ACHN (cell line): ENCODE measurements at regions not wholly inside any gene's neighbourhood (a gene's known extent, or its start where the extent isn't known, plus 50 kb on each side); places are given as distances from the start of the nearest gene placed in this dataset.

Source experiments
- DNase-seq: peaks from one replicate; pipeline ENCODE4 v3.0.0-alpha.2; 2015
- in situ Hi-C: cut with HindIII; loops from 2 replicates; pipeline ENCODE4 v1.10.0; 2017; ENCODE audit warnings: low sequenced_read_pairs, low pct_ligation_motif_present, low pct_unique_long_range_greater_than_20kb

DNA sequence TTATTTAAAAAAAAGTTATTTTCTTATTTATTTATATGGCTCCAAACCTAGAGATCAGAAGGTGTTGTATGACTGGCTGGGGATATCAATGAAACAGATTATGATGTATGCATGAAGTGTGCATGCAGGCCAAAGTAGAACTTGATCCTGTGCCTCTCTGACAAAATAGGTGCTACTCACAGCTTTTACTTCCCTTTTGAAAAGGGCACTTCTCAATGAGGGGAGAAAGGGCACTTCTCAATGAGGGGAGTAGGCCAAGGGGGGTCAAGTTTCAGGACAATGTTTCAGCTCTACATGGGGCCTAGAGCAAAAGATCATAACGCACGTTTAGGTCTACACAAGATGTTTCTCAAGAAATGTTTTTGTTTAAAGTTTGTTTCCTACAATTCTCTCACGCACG is 397.5 kb downstream of the ETS1 start:
- DNase-seq: no peak
- in situ Hi-C loops: no loop called here

DNA sequence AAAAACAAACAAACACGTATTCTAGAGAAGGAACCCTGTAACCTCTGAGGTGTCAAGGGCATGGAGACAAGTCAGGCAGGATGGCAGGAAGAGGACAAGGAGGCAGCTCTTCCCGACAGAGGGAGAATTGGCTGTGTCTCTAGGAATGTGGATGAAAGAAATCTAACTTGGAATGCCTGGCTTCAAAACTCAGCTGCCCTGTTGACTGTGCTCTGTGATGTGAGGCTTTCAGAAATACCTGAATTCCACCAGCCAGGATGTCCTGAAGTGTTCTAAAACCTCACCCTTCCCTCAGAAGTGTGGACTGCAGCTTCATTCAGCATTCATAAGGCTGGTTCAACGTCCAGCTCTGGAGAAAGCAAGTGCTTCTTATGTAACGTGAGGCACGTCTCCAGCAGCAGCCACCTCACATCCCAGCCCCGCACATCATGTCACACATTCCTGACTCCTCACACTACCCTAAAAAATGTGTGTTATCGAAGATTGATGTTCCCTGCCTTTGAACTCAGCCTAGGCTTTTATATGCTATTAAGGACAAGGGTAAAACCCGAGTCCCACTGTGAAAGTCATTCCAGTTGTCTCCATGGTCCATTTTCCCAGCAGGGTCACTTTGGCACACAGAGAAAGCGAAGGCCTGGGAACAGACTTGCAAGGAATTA is 398.9 kb downstream of the ETS1 start:
- no peak for DNase-seq
- in situ Hi-C loops: no loop called here

DNA sequence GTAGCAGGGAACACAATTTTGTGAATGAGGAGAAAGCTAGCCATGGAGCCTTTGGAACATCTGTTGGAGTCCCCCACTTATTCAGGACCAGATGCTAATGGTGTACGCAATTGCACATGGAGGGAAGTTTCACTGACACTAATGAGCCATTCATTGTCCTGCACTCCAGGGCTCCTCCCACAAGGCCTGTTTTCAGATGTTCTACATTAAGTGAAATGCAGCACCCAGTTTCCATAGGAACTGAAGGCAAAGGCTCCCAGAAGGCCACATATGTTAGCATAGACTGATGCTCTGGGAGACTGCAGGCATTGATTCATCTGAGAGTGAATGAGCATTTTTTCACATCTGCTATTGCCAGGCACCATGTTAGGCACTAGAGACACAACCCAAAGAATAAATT is 399.5 kb downstream of the ETS1 start:
- no peak for DNase-seq
- in situ Hi-C loops: no loop called here

DNA sequence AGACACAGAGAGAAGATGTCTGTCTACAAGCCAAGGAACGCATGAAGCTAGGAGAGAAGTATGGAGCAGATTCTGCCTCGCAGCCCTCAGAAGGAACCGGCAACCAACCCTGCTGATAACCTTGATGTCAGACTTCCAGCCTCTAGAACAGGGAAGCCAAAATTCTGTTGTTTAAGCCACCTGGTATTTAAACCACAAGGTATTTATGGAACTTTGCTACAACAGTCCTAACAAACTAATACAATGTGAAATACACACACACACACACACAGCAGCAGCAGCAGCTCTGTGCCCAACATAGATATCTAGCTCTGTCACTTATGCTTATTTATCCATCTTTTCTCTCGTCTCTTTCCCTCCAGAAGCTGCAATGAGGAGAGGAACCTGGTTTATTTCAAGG is 400.0 kb downstream of the ETS1 start:
- no peak for DNase-seq
- in situ Hi-C loops: no loop called here

DNA sequence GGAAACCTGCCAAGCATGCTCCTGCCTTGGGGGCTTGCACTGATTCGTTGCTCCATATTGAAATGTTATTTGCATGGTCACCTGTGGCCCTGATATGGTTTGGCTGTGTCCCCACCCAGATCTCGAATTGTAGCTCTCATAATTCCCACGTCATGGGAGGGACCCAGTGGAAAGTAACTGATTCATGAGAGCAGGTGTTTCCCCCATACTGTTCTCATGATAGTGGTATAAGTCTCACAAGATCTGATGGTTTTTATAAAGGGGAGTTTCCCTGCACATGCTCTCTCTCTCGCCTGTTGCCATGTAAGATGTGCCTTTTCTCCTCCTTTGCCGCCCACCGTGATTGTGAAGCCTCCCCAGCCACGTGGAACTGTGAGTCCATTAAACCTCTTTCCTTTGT is 402.4 kb downstream of the ETS1 start:
- in situ Hi-C loops: no loop called here
- no peak for DNase-seq

DNA sequence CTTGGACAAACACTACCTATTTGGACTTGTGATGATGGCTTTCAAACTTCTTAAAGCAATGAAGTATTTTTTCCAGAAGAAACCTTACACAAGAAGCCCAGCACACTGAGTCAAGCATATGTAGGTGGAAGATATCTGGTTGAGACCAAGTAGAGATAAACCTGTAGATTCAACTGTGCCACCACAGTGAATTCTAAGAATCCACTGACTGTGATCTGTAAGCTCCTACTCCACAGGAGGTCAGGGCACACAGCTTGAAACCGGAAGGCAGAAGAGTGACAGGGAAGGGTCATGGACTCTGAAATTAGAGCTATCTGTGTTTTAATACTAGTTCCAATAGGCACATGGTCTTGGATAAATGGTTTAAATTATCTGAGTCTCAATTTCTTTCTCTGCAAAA is 404.5 kb downstream of the ETS1 start:
- in situ Hi-C loops: no loop called here
- DNase-seq: no peak

DNA sequence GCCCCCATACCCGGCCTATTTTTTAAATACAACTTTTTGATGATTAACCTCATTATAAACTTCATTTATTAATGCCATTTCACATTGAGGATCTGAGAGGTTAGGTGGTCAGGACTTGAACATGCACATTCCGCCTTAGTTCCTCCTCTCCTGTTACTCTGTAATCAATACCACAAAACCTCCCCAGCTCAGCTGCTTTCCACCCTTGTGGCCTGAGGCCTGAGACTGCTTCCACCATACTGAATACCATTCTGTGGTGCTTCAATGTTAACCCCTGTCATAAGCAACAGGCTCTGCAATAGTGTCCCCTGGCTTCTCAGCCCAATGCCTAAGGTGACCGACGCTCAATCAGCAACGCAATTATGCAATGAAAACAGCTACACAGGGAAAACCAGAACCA is 405.4 kb downstream of the ETS1 start:
- in situ Hi-C loops: no loop called here

DNA sequence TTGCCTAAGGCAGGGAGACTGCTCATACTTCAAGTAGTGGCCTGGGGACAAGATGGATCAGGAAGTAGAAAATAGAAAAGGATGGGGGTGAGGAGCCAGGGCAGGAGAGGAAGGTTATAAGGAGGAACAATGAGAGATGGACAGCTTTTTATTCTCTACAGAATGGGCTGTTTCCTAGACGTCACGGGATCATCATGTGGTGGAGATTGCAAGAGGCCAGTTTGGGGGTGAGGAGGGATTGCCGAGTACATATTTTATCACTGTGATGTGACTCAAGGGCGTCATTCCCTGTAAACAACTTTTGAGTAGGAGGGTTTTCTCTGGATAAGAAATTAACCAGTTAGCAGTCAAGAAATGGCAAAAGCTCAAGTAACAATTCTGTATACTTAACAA is 406.3 kb downstream of the ETS1 start:
- no peak for DNase-seq
- in situ Hi-C loops: no loop called here

More for the DNA sequence above, 405.4 kb downstream of the ETS1 start:
- no peak for DNase-seq

DNA sequence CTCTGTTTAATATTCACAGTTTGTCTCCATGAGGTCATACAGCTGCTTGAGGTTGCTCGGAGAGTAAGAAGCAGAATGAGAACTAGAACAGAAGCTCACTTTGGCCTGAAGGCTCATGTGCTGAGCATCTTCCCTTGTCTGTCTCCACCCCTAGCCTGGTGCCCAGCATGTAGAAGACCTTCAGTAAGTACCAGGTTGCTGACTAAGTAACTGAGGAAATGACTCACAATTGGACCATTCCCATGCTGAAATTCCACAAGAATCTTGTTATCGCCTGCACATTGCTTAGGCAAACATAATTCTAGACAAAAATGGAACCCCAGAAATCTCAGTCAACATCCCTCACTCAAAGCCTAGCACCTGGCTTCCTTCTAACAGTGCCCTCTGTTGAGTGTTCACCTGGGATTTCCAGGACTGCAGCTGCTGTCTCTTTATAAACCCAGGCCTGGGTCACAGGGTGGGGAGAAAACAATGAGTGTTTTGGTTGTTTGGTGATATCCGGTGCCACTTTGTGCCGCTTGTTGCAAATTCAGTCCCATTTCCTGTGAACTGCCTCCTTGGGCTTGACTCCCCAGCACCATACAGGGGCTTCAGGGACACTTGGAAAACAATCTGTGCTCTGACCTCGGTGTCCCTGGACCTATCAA is 406.8 kb downstream of the ETS1 start:
- peak; percentile 64 for DNase-seq
- in situ Hi-C loops: no loop called here

DNA sequence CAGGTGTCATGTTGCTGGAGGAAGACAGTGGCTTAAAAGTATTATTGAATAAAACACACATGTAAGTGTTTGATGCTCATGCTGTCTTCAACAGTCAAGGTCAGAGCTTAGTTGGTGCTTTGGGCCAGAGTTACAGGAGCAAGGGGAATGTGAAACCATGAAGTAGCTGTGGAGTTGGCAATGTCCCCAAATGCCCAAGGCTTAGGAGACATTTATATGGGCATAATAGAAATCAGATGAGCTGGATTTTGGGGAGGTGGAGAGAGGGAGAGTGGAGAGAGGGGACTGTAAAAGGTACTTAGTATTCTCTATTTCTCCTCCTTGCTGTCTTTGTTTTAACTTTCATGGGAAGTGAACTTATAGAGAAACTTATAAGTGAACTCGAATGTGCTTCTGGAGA is 407.8 kb downstream of the ETS1 start:
- no peak for DNase-seq
- in situ Hi-C loops: no loop called here

DNA sequence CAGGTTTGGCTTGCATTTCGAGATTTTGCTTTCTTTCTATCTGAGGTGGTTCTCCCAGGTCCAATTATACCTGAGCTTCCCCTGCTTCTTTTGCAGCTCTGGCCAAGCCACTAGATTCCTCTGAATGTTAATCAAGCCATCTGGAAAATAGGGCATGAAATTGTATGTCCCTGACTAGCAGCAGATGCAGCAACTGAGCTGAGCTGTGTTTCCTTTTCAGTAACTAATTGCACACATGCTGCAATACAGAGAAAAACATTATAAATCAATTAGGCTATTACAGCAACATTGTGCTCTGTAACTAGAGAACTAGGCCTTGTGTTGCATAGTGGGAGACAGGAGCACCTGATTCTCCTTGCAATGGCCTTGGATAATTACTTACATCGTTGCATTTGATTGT is 408.3 kb downstream of the ETS1 start:
- DNase-seq: no peak
- in situ Hi-C loops: no loop called here

DNA sequence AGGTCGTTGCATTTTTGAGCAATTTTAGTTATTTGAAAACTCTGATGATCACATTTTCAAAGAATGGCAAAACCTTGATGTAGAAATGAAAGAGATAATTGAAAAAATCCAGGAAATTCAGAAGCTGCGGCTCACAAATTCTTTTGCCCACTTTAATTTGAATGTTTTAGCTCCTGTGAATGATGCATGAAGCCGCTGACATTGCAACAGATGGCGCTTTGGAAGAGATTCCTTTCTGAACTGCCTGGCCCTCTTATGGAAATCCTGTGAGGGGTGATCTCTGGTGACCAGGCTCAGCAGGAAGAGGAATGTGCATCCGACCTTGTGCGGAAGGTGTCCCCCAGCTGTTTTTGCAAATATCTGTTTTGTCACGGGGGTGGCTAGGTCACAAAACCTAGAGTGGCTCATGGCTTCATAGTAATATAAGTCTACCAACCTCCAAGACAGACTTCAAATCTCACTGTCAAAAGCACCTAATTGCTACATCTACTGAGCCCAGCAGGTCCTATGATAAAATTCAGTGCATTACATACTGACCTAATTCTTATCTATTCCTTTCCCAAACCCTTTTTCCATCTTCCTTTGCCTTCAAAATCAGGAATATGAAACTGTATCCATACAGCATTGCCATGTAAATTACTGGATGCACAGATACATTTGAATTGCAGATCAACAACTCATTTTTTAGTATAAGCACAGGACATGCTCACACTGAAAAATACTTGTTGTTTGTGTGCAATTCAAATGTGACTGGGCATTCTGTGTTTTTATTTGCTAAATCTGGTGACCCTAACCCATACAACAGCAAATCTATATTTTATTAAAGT is 412.7 kb downstream of the ETS1 start:
- in situ Hi-C loops: loop anchor here (25.0 kb wide), 1 partner anchor 463 kb away; no protein-coding TSS in a partner anchor
- no peak for DNase-seq

DNA sequence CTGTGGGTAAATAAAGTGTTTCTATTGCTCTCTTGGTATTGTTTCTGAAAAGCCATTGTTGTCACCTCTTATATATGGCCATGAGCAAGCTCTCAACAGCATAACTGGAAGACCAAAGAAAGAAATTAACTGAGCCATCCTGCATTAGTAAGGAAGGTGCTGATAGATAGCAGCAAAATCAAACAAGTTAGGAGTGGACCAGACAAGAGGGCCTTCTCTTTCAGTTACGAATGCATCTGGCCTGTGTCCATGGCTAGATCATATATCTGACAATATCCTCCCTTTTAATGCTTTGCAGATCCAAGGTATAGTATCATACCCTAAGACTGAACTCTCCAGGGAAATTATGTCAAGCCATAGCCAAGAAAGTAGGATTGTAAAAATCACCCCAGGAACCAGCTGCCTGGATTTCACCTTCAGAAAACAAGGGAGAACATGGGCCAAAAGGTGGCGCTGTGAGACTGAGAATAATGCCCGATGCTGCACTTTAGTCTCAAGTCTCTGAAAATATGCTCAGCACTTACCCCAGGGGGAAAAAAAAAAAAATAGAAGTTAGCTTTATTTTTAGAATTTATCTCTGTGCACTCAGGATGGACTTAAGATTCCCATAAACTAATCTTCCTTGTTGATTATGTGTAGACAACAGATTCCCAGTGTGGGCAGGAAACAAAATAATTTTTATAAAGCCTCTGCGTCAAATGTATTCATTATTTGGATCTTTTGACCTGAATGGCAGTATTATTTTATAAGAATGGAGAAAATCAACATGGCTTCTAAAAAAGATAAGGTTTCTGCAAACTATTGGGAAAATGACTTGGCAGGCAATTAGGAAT is 415.1 kb downstream of the ETS1 start:
- peak; percentile 74 for DNase-seq
- in situ Hi-C loops: loop anchor here (25.0 kb wide), 1 partner anchor 465 kb away; no protein-coding TSS in a partner anchor

DNA sequence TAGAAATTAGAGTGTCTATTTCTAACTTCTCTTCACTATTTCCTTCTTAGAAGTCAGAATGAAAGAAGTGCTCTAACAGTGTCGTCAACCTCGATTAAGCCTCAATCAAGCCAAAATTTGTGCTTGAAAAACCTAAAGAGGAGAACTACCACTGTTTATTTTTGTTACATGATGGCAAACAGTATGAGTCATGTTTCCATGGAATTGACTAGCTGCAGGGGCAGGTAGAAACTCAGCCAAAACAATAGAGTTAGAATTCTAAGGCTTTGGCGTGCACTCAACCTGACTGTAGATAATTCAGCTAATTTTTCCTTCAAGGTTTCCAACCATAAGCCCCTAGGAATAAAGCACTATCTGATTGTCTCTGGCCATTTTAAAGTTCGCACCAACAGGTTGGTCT is 415.9 kb downstream of the ETS1 start:
- in situ Hi-C loops: loop anchor here (25.0 kb wide), 1 partner anchor 466 kb away; no protein-coding TSS in a partner anchor
- DNase-seq: no peak

DNA sequence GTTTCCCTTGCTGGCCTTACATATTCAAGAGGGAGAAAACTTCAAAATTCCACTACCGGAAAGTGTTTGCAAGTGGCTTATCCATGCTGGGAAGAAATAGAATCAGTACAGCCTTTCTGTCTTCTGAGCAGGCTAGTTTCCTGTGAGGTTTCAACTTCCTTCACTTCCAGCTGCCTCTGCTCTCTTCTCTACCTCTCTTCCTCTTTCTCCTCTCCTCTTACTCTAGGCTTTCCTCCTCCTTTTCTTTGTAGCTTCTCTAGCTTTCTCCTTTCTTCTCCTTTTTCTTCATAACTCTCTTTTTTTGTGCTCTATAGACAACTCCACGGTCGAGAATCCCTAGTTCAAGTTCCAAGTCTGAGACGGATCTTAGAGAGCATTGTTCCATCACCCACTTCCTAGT is 421.8 kb downstream of the ETS1 start:
- in situ Hi-C loops: loop anchor here (25.0 kb wide), 1 partner anchor 472 kb away; no protein-coding TSS in a partner anchor
- no peak for DNase-seq

DNA sequence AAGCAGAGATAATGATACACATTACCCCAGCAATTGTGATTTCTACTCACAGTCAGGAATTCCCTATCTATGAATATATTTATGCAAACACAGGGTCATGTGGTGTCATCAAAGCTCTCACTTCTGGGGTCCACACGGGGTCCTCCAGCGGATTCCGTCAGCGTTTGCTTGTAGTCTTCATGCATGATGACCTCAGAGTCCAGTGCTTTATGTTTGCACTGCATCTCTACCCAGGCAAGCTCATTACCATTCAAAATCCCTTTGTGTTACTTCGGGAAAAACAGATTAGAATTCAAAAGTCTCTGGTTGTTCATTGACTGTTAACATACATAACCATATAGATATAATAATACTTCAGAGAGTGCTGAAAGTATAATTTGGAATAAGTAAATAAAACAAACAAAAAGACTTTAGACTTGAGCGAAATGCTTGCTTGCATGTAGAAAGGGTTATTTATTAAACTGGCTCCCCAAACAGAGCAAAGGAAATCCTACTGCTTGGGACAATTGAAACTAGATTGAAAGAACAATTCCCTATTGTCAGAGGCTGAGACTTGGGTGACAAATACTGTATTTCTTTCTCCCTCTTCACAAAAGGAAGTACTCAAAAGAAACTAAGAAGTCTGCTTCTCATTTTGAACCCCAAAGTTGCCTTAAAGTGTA is 423.1 kb downstream of the ETS1 start:
- in situ Hi-C loops: loop anchor here (25.0 kb wide), 1 partner anchor 473 kb away; no protein-coding TSS in a partner anchor
- DNase-seq: no peak

DNA sequence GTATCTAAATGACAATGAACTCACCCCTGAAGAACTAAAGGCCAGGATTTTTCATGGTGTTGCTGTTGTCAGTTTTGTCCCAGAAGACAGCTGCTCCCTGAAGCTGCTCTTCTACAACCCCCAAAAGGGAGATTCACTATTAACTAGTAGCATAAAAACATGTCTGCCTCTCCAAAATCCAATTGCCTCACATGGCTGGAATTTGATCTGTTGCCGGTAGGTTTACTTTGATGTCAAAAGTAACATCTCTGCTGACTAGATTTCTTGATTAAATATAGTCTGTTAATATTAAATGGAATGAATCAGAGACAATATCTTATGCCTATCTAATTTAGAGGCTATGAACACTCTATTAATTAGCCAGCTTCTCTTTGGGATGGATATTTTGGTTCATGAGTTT is 425.4 kb downstream of the ETS1 start:
- in situ Hi-C loops: loop anchor here (25.0 kb wide), 1 partner anchor 475 kb away; no protein-coding TSS in a partner anchor
- DNase-seq: no peak

DNA sequence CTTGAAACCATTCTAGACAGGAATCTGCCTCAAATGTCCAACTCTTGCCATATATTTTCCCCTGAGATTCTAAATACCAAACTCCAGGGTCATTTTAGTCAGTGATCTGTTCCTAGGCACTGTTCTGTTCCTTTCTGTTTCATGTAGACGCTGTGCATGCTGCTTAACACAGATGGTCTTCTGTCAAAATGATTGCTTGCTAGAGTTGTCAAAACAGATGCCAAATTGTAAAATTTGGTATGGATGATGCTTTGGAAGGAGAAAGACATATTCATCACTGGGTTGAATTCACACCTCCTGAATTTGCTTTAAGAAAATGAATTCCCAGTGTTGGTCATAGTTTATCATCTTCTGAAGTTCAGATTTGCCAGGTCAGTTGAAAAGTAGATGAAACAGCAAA is 425.9 kb downstream of the ETS1 start:
- no peak for DNase-seq
- in situ Hi-C loops: loop anchor here (25.0 kb wide), 1 partner anchor 476 kb away; no protein-coding TSS in a partner anchor
